ENCODE measurements at regions not wholly inside any gene's neighbourhood (a gene's known extent, or its start where the extent isn't known, plus 50 kb on each side); places are given as distances from the start of the nearest gene placed in this dataset.
"Not testable (repeated sequence)": the region's sequence is repeated elsewhere in the genome, so short reads cannot be mapped to it uniquely, and the experiment has no call there.

DNA sequence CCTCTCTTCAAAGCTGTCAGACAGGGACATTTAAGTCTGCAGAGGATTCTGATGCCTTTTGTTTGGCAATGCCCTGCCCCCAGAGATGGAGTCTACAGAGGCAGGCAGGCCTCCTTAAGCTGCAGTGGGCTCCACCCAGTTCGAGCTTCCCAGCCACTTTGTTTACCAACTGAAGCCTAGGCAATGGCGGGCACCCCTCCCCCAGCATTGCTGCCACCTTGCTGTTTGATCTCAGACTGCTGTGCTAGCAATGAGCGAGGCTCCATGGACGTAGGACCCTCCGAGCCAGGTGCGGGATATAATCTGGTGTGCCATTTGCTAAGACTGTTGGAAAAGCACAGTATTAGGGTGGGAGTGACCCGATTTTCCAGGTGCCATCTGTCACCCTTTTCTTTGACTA, 207.7 kb downstream of the OTOP1 start:
- 48 to 70% (median 61%) methylated on average over 6 to 7 of the region's 7 CpGs for WGBS, 4 donors
- DNase-seq; H3K4me3 ChIP-seq; H3K4me1 ChIP-seq (replicated peaks in 1 of 2); H3K9me3 ChIP-seq (replicated peaks in 1 of 3); H3K27me3 ChIP-seq; H3K27ac ChIP-seq; H3K36me3 ChIP-seq (replicated peaks in 1 of 2); intact Hi-C loops (cut with DNase I): not testable (repeated sequence)

DNA sequence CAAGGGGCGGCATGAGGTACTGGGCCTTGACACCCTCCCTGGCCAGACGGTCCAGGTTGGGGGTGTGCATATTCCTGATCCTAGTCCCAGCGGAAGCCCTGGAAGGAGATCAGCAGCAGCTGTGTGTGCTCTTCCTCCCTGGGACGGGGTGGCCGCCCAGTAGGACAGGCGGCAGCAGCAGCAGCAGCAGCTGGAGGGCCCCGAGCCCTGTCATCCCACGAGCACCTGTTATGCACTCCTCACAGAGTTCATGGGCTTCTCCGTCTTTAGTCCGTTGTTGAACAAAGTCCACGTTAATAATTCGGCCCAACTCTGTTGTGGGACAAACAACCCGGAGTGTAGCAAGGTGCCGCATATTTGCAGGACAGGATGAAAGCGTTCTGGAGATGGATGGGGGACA, 205.6 kb downstream of the OTOP1 start:
- H3K9me3 ChIP-seq (replicated peaks in 1 of 3); H3K36me3 ChIP-seq (replicated peaks in 1 of 2); H3K4me3 ChIP-seq; H3K27me3 ChIP-seq; H3K27ac ChIP-seq; intact Hi-C loops (cut with DNase I); H3K4me1 ChIP-seq (replicated peaks in 1 of 2); DNase-seq: not testable (repeated sequence)
- WGBS, 4 donors, result 74 to 87% (median 80%) methylated on average over 3 to 8 of the region's 15 CpGs; no CpG with 5 or more reads in 1 of the 4 donors

DNA sequence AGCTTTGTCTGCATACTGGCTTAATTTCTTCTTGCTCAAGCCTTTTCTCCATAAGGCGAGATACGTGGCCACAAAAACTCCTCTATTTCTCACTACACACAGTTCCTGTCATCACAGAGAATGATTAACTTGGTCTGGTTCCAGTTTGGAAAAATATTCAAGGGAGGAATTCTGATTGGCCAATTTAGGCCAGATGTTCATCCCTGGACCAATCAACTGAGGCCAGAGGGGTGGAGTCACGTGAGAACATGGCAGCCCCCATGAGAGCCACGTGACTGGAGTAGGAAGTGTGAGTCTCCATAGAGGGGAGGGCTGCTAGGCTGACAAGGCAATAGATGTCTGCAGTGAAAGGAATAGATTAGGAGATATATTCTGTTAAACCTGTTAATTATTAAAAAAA, 200.0 kb downstream of the OTOP1 start:
- H3K4me3 ChIP-seq; H3K9me3 ChIP-seq (replicated peaks in 1 of 3); H3K27ac ChIP-seq; DNase-seq; H3K4me1 ChIP-seq (replicated peaks in 1 of 2); intact Hi-C loops (cut with DNase I); H3K36me3 ChIP-seq (replicated peaks in 1 of 2); H3K27me3 ChIP-seq: not testable (repeated sequence)
- 56 to 74% (median 67%) methylated on average over 4 of the region's 4 CpGs for WGBS, 4 donors

DNA sequence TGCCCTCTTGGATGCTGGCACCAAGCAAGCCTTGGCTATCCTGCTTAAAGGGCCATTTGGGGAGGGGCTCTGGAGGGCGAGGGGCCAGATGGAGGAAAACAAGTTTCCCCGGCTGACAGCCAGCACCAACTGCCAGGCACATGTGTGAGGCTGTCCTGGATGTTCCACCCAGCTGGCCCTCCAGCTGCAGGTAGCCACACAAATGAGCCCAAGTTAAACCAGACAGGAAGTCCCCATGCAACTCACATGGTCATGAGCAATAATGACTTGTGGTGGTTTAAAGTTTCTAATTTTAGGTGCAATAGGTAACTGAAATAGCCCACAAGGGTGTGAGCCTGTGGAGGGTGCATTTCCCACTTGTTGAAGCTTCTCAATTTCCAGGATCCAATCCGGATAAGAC, 198.0 kb downstream of the OTOP1 start:
- H3K9me3 ChIP-seq (replicated peaks in 1 of 3); H3K36me3 ChIP-seq (replicated peaks in 1 of 2); intact Hi-C loops (cut with DNase I); H3K27me3 ChIP-seq; H3K27ac ChIP-seq; DNase-seq; H3K4me1 ChIP-seq (replicated peaks in 1 of 2); H3K4me3 ChIP-seq: not testable (repeated sequence)
- WGBS, 4 donors, result 69 to 78% (median 73%) methylated on average over 3 of the region's 3 CpGs

DNA sequence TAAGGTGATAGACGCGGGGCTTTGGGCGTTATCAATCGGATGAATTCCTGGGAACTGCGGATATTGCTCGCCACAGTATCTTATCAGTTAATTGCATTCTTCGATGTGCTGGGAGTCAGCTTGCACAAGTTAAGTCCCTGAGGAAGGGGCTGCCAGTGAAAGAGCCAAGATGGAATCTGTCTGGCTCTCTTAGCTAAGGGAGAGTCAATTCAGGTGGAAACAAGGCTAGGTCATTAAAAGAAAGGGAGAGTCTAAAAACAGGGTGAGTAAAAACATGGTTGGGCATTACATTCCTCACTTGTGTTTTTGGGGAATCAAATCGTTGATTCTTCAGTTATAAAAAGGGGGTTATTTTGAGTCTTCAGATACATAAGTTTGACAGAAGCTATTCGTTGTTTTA, 196.2 kb downstream of the OTOP1 start:
- not testable (repeated sequence) for H3K4me3 ChIP-seq, H3K27ac ChIP-seq
- 63 to 71% (median 65%) methylated on average over 9 of the region's 9 CpGs for WGBS, 4 donors

DNA sequence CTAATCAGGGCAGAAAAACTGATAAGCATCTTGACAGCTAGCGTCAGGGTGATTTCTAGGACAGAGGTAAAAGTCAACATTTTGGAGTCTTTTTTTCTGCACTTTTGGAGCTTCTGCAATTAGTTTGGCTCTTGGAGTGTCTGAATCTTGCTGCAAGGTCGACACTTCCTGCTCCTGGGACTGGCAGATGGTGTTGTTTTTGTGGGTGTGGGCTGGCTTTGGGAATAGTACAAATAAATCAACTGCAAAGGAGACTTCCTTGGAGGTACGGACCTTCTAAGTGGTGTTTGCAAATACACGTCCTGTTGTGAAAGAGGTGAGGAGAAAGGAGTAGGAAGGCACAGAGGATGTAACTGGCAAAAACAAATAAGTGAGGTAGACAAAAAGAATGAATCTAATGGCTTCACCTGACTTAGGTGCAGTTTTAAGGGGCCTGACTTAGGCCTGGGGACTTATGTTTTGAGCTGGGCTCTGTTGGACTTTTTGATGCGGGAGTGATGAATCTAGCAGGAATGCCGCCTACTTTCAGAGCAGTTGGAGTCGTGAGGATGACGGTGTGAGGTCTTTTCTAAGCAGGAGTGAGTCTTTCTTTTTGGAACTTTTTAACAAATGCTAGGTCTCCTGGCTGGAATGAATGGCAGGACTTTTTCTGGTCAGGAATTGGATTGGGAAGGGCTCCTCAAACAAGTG, 195.1 kb downstream of the OTOP1 start:
- H3K4me3 ChIP-seq; intact Hi-C loops (cut with DNase I); DNase-seq; H3K4me1 ChIP-seq (replicated peaks in 1 of 2); H3K27me3 ChIP-seq; H3K9me3 ChIP-seq (replicated peaks in 1 of 3); H3K36me3 ChIP-seq (replicated peaks in 1 of 2); H3K27ac ChIP-seq: not testable (repeated sequence)
- 55 to 66% (median 65%) methylated on average over 8 of the region's 8 CpGs for WGBS, 4 donors

More for the DNA sequence above, 196.2 kb downstream of the OTOP1 start:
- H3K9me3 ChIP-seq (replicated peaks in 1 of 3); H3K4me1 ChIP-seq (replicated peaks in 1 of 2); H3K36me3 ChIP-seq (replicated peaks in 1 of 2); intact Hi-C loops (cut with DNase I); DNase-seq; H3K27me3 ChIP-seq: not testable (repeated sequence)

DNA sequence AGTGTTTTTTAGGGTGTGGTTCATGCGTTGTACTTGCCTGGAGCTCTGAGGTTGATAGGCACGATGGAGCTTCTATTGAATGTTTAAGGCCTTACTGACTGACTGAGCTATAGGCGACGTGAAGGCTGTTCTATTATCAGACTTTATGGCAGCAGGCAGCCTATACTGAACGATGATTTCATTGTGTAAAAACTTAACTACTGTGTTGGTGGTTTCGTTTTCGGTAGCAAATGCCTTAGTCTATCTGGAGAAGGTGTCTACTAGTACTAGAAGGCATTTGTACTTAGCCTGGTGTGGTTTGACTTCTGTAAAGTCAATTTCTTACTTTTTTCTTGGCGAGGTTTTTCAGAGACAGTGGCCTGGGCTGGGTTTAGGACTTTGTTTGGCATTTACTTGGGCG, 194.4 kb downstream of the OTOP1 start:
- H3K4me3 ChIP-seq; H3K27me3 ChIP-seq; DNase-seq; H3K36me3 ChIP-seq (replicated peaks in 1 of 2); H3K9me3 ChIP-seq (replicated peaks in 1 of 3); H3K27ac ChIP-seq; H3K4me1 ChIP-seq (replicated peaks in 1 of 2); intact Hi-C loops (cut with DNase I): not testable (repeated sequence)
- WGBS, 4 donors, result 77 to 85% (median 80%) methylated on average over 9 of the region's 9 CpGs

DNA sequence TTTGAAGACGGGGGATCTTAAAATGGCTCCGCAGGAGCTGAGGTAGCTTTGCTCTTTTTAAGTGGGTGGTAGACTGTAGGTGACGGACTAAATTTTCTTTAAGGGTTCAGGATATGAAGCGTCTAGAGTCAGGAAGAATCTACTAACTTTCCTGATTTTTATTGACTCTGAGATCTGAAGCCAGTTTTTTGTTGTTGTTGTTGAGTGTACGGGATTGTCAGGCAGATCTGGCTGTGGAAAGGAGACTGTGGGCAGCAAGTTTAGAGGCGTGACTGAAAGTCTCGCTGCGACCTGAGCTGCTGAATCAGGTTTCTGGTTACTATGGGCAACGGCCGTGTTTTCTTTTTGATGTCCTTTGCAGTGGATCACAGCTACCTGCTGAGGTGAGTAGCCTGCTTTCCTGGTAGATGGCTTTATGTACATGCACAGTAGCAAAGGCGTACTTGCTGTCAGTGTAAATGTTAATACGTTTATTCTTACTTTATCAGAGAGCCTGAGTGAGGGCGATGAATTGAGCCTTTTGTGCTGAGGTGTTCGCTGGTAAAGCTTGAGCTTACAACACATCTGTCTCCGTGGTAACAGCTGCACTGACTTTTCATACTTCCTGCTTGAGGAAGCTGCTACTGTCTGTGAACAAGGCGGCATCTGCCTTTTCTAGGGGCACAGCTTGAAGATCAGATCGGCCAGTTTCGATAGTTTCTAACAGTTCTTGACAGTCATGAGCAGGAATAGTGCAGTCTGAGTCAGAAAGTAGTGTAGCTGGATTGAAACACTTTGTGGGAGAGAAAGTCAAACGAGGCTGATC, 193.7 kb downstream of the OTOP1 start:
- WGBS, 4 donors, result 59 to 68% (median 65%) methylated on average over 19 of the region's 19 CpGs
- H3K9me3 ChIP-seq (replicated peaks in 1 of 3); H3K27ac ChIP-seq; H3K4me1 ChIP-seq (replicated peaks in 1 of 2); DNase-seq; H3K4me3 ChIP-seq; H3K27me3 ChIP-seq; H3K36me3 ChIP-seq (replicated peaks in 1 of 2); intact Hi-C loops (cut with DNase I): not testable (repeated sequence)

DNA sequence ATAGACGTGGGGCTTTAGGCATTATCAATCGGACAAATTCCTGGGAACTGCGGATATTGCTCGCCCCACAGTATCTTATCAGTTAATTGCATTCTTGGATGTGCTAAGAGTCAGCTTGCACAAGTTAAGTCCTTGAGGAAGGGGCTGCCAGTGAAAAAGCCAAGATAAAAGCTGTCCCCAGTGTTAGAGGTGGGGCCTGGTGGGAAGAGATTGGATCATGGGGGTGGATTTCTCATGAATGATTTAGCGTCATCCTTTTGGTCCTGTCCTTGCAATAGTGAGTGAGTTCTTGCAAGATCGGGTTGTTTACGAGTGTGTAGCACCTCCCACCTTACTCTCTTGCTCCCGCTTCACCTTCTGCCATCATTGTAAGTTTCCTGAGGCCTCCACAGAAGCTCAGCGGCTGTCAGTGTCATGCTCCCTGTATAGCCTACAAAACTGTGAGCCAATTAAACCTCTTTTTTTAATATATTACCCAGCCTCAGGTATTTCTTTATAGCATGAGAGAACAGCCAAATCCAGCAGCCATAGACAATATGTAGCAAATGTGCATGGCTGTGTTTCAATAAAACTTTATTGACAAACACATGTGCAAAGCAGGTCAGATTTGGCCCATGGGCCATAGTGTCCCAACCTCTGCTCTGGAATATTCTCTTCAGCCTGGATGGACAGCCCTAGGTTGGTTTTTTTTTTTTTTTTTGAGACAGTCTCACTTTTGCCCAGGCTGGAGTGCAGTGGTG, 189.2 kb downstream of the OTOP1 start:
- H3K36me3 ChIP-seq (replicated peaks in 1 of 2); H3K4me1 ChIP-seq (replicated peaks in 1 of 2); H3K27me3 ChIP-seq; intact Hi-C loops (cut with DNase I); H3K27ac ChIP-seq; DNase-seq; H3K9me3 ChIP-seq (replicated peaks in 1 of 3); H3K4me3 ChIP-seq: not testable (repeated sequence)
- WGBS, 4 donors, result 73 to 85% (median 80%) methylated on average over 9 of the region's 9 CpGs

DNA sequence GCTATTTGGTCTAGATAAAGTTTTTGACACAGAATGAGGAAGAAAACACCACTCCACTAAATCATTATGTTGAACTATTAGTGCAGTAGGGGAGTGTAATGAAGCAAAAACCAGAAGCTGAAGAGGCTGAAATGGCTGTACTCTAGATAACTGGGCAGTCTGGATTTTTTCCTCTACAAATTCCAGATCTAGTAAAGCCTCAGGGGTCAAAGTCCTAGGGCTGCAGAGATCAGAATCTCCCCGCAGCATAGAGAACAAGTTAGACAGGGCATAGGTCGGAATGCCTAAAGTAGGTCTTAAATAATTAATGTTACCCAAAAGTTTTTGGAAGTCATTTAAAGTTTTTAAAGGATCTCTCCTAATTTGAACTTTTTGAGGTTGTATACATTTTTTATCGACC, 180.9 kb downstream of the OTOP1 start:
- H3K9me3 ChIP-seq (replicated peaks in 1 of 3); H3K4me3 ChIP-seq; H3K4me1 ChIP-seq (replicated peaks in 1 of 2); H3K36me3 ChIP-seq (replicated peaks in 1 of 2); intact Hi-C loops (cut with DNase I); H3K27ac ChIP-seq; H3K27me3 ChIP-seq; DNase-seq: not testable (repeated sequence)
- WGBS, 4 donors, result 61 to 75% (median 69%) methylated on average over 3 of the region's 3 CpGs

DNA sequence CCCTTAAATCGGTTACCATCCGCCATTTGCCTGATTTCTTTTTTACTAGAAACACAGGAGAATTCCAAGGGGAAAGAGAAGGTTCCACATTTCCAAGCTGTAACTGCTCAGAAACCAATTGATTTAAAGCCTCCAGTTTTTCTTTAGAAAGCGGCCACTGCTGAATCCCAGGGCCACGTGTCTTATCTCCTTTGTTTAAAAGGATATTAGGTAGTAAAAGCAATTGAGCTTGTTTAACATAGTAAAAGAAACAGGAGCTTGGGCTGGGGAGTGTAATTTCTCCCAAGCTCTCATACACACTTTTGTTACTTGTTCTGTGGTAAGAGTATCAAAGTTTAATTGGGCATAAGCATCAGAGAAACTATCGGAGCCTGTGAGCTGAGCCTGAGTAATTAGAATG, 180.0 kb downstream of the OTOP1 start:
- intact Hi-C loops (cut with DNase I), result not testable (repeated sequence)

More for the DNA sequence above, 180.0 kb downstream of the OTOP1 start:
- H3K4me1 ChIP-seq (replicated peaks in 1 of 2); H3K4me3 ChIP-seq; H3K9me3 ChIP-seq (replicated peaks in 1 of 3); DNase-seq; H3K27ac ChIP-seq; H3K27me3 ChIP-seq; H3K36me3 ChIP-seq (replicated peaks in 1 of 2): not testable (repeated sequence)
- WGBS, 4 donors, result 30 to 55% (median 40%) methylated on average over 4 to 5 of the region's 5 CpGs
